Activated CD4-positive, CD25-positive, alpha-beta regulatory T cell treated with anti-CD3 and anti-CD28 coated beads, Interleukin-2, amount 50 U/mL, for 24 hours (primary cell): ENCODE measurements at regions not wholly inside any gene's neighbourhood (a gene's known extent, or its start where the extent isn't known, plus 50 kb on each side); places are given as distances from the start of the nearest gene placed in this dataset.
"Not testable (repeated sequence)": the region's sequence is repeated elsewhere in the genome, so short reads cannot be mapped to it uniquely, and the experiment has no call there.

Experiments used
- ATAC-seq, 2 donors: fragments of 150-1000 bp; cut with Tn5 transposase; one replicate each; pipeline ENCODE4 v1.10.0; 2021; ENCODE audit warnings: mild to moderate bottlenecking in 1 of 2, moderate library complexity in 1 of 2

GRCh38 chrY:24517340-24517739 is 100.5 kb upstream of the BPY2B start:
- not testable (repeated sequence) for ATAC-seq

GRCh38 chrY:24521686-24522085 is 96.1 kb upstream of the BPY2B start:
- ATAC-seq: peak; percentile 86 to 89

GRCh38 chrY:24537247-24537970 is 80.4 kb upstream of the BPY2B start:
- ATAC-seq: peak in 1 of 2 donors; percentile 41

GRCh38 chrY:24548807-24549206 is 69.0 kb upstream of the BPY2B start:
- not testable (repeated sequence) for ATAC-seq

GRCh38 chrY:24561422-24561821 is 56.4 kb upstream of the BPY2B start:
- ATAC-seq: not testable (repeated sequence)
